HEK293T (cell line): ENCODE measurements at regions not wholly inside any gene's neighbourhood (a gene's known extent, or its start where the extent isn't known, plus 50 kb on each side); places are given as distances from the start of the nearest gene placed in this dataset.

Source experiments
- CTCF ChIA-PET: fragments of 350-600 bp; formaldehyde crosslinking; extraction: SDS; loops from one replicate; lab custom pipeline; 2021; ENCODE audit warnings: antibody characterized with exemption, inconsistent platforms; lab: Yijun Ruan, JAX
- POLR2A ChIA-PET: fragments of 350-600 bp; formaldehyde crosslinking; extraction: SDS; loops from one replicate; lab custom pipeline; 2020; ENCODE audit warnings: antibody characterized with exemption, inconsistent platforms; lab: Yijun Ruan, JAX
- DNase-seq: peaks from one replicate; pipeline ENCODE4 v3.0.0; 2012; ENCODE audit warnings: mixed read lengths; ENCODE audit errors: extremely low spot score
- ARNT ChIP-seq: fragments of 450-650 bp; IDR thresholded peaks from 2 replicates; pipeline ENCODE4 v1.6.1; 2017; ENCODE audit warnings: mild to moderate bottlenecking
- BHLHE40 ChIP-seq: fragments of 450-650 bp; IDR thresholded peaks from 2 replicates; pipeline ENCODE4 v1.6.1; 2016; ENCODE audit warnings: mild to moderate bottlenecking, moderate library complexity, borderline replicate concordance
- CTBP1 ChIP-seq: fragments of 450-650 bp; IDR thresholded peaks from 2 replicates; pipeline ENCODE4 v1.6.1; 2016; ENCODE audit warnings: borderline replicate concordance
- ELF4 ChIP-seq: fragments of 450-650 bp; IDR thresholded peaks from 2 replicates; pipeline ENCODE4 v1.6.1; 2017; ENCODE audit warnings: antibody characterized with exemption
- FOXA1 ChIP-seq: fragments of 450-650 bp; IDR thresholded peaks from 2 replicates; pipeline ENCODE4 v1.6.1; 2016; ENCODE audit warnings: mild to moderate bottlenecking
- FOXK2 ChIP-seq: fragments of 450-650 bp; IDR thresholded peaks from 2 replicates; pipeline ENCODE4 v1.6.1; 2016; ENCODE audit warnings: mild to moderate bottlenecking
- FOXM1 ChIP-seq: fragments of 450-650 bp; IDR thresholded peaks from 2 replicates; pipeline ENCODE4 v1.6.1; 2017; ENCODE audit warnings: mild to moderate bottlenecking, borderline replicate concordance
- HDGF ChIP-seq: fragments of 450-650 bp; IDR thresholded peaks from 2 replicates; pipeline ENCODE4 v1.6.1; 2017; ENCODE audit warnings: antibody characterized with exemption, borderline replicate concordance
- L3MBTL2 ChIP-seq: fragments of 450-650 bp; conservative IDR thresholded peaks from 2 replicates; pipeline ENCODE4 v1.6.1; 2016; ENCODE audit warnings: mild to moderate bottlenecking
- LEF1 ChIP-seq: fragments of 450-650 bp; IDR thresholded peaks from 2 replicates; pipeline ENCODE4 v1.6.1; 2017; ENCODE audit warnings: mild to moderate bottlenecking, borderline replicate concordance
- NFRKB ChIP-seq: fragments of 450-650 bp; IDR thresholded peaks from 2 replicates; pipeline ENCODE4 v1.6.1; 2016; ENCODE audit warnings: mild to moderate bottlenecking, moderate library complexity
- PKNOX1 ChIP-seq: fragments of 450-650 bp; IDR thresholded peaks from 2 replicates; pipeline ENCODE4 v1.6.1; 2016
- SP1 ChIP-seq: fragments of 450-650 bp; IDR thresholded peaks from 2 replicates; pipeline ENCODE4 v1.6.1; 2017
- SUZ12 ChIP-seq: fragments of 450-650 bp; IDR thresholded peaks from 2 replicates; pipeline ENCODE4 v1.6.1; 2016; ENCODE audit warnings: mild to moderate bottlenecking
- TARDBP ChIP-seq: fragments of 450-650 bp; IDR thresholded peaks from 2 replicates; pipeline ENCODE4 v1.6.1; 2016
- ZNF384 ChIP-seq: fragments of 450-650 bp; IDR thresholded peaks from 2 replicates; pipeline ENCODE4 v1.6.1; 2016

GRCh38 chr21:32113486-32113885, 165.4 kb downstream of the MIS18A start:
- no peak for TF ChIP-seq SUZ12
- TF ChIP-seq NFRKB = no peak
- TF ChIP-seq HDGF = no peak
- TF ChIP-seq CTBP1 = no peak
- no peak for TF ChIP-seq LEF1
- TF ChIP-seq ARNT = no peak
- no peak for TF ChIP-seq ZNF384
- TF ChIP-seq FOXA1 = no peak
- TF ChIP-seq FOXM1 = no peak
- no peak for TF ChIP-seq ELF4
- DNase-seq = no peak
- ChIA-PET CTCF (no interaction called here), POLR2A (no interaction called here)

- POLR2A ChIA-PET = no interaction called here
- DNase-seq = no peak
- CTCF ChIA-PET = no interaction called here
- TF ChIP-seq FOXM1 = no peak
- no peak for TF ChIP-seq ZNF384
- no peak for TF ChIP-seq ELF4
- no peak for TF ChIP-seq NFRKB
- no peak for TF ChIP-seq BHLHE40
- no peak for TF ChIP-seq FOXA1
- TF ChIP-seq CTBP1 = no peak
- TF ChIP-seq ARNT = no peak
- TF ChIP-seq HDGF = no peak
- TF ChIP-seq SUZ12 = no peak
- no peak for TF ChIP-seq PKNOX1
- TF ChIP-seq SP1 = no peak
- no peak for TF ChIP-seq LEF1
Measured at GRCh38 chr21:32112195-32112594, 166.7 kb downstream of the MIS18A start.

- POLR2A ChIA-PET = no interaction called here
- no peak for TF ChIP-seq HDGF
- TF ChIP-seq ZNF384 = no peak
- no peak for TF ChIP-seq ARNT
- TF ChIP-seq SP1 = no peak
- no peak for TF ChIP-seq ELF4
- no peak for TF ChIP-seq CTBP1
- TF ChIP-seq NFRKB = no peak
- no peak for TF ChIP-seq L3MBTL2
- no peak for TF ChIP-seq PKNOX1
- no peak for TF ChIP-seq FOXA1
- no peak for TF ChIP-seq LEF1
- TF ChIP-seq TARDBP = no peak
- no peak for TF ChIP-seq SUZ12
- CTCF ChIA-PET = no interaction called here
- DNase-seq = no peak
Measured at GRCh38 chr21:32108566-32108965, 170.3 kb downstream of the MIS18A start.

GRCh38 chr21:32103361-32103760, 175.5 kb downstream of the MIS18A start:
- no peak for DNase-seq
- no peak for TF ChIP-seq LEF1
- no peak for TF ChIP-seq CTBP1
- no peak for TF ChIP-seq HDGF
- no peak for TF ChIP-seq ELF4
- no peak for TF ChIP-seq SUZ12
- TF ChIP-seq FOXA1 = no peak
- TF ChIP-seq TARDBP = no peak
- CTCF ChIA-PET = no interaction called here
- POLR2A ChIA-PET = no interaction called here

GRCh38 chr21:32102426-32102825, 176.4 kb downstream of the MIS18A start:
- no peak for DNase-seq
- TF ChIP-seq FOXM1 (no peak), LEF1 (no peak), FOXK2 (no peak), CTBP1 (no peak), ELF4 (no peak), NFRKB (no peak), L3MBTL2 (no peak), SP1 (no peak)
- ChIA-PET CTCF (no interaction called here), POLR2A (interaction anchor here (0.7 kb wide), 1 partner anchor 12 kb away, joined by 3 read pairs; no protein-coding TSS in a partner anchor)

- ChIA-PET POLR2A (no interaction called here), CTCF (no interaction called here)
- DNase-seq = no peak
- TF ChIP-seq NFRKB (no peak), ELF4 (no peak), FOXM1 (no peak), SP1 (no peak), PKNOX1 (no peak), LEF1 (no peak), HDGF (no peak), SUZ12 (no peak), BHLHE40 (no peak)
Measured at GRCh38 chr21:32101277-32101676, 177.6 kb downstream of the MIS18A start.

- POLR2A ChIA-PET = no interaction called here
- no peak for DNase-seq
- CTCF ChIA-PET = no interaction called here
- TF ChIP-seq ARNT (no peak), PKNOX1 (no peak)
Measured at GRCh38 chr21:32100423-32100822, 178.4 kb downstream of the MIS18A start.
